ENCODE measurements at regions not wholly inside any gene's neighbourhood (a gene's known extent, or its start where the extent isn't known, plus 50 kb on each side); places are given as distances from the start of the nearest gene placed in this dataset.
"Not testable (repeated sequence)": the region's sequence is repeated elsewhere in the genome, so short reads cannot be mapped to it uniquely, and the experiment has no call there.

GRCh38 chr2:67900826-67901225 lies 162.0 kb downstream of the C1D start:
- DNase-seq, result no peak

GRCh38 chr2:67904566-67904965 lies 158.2 kb downstream of the C1D start:
- no peak for DNase-seq

GRCh38 chr2:67904966-67905365 lies 157.8 kb downstream of the C1D start:
- DNase-seq, result no peak

- not testable (repeated sequence) for DNase-seq
These were observed 156.3 kb downstream of the C1D start for GRCh38 chr2:67906547-67906946.

GRCh38 chr2:67917332-67918054 lies 145.3 kb downstream of the C1D start:
- DNase-seq, result no peak

GRCh38 chr2:67918471-67918870 lies 144.3 kb downstream of the C1D start:
- no peak for DNase-seq

GRCh38 chr2:67919490-67919889 lies 143.3 kb downstream of the C1D start:
- no peak for DNase-seq

GRCh38 chr2:67922080-67922785 lies 140.6 kb downstream of the C1D start:
- DNase-seq, result no peak

GRCh38 chr2:67923696-67924095 lies 139.1 kb downstream of the C1D start:
- DNase-seq, result no peak

- DNase-seq, result no peak
These were observed 135.3 kb downstream of the C1D start for GRCh38 chr2:67927501-67927900.

- DNase-seq, result no peak
These were observed 132.6 kb downstream of the C1D start for GRCh38 chr2:67930156-67930555.

GRCh38 chr2:67936969-67937368 lies 125.8 kb downstream of the C1D start:
- no peak for DNase-seq

- DNase-seq, result no peak
These were observed 124.8 kb downstream of the C1D start for GRCh38 chr2:67938053-67938452.

- DNase-seq, result no peak
These were observed 117.7 kb downstream of the C1D start for GRCh38 chr2:67945056-67945455.

GRCh38 chr2:67945940-67946339 lies 116.9 kb downstream of the C1D start:
- no peak for DNase-seq

GRCh38 chr2:67948057-67948456 lies 114.7 kb downstream of the C1D start:
- DNase-seq, result no peak

- no peak for DNase-seq
These were observed 114.3 kb downstream of the C1D start for GRCh38 chr2:67948506-67948905.

GRCh38 chr2:67950018-67950417 lies 112.8 kb downstream of the C1D start:
- DNase-seq, result no peak

- DNase-seq, result no peak
These were observed 111.9 kb downstream of the C1D start for GRCh38 chr2:67950919-67951318.

- no peak for DNase-seq
These were observed 110.7 kb downstream of the C1D start for GRCh38 chr2:67952066-67952465.

GRCh38 chr2:67954093-67954748 lies 108.6 kb downstream of the C1D start:
- DNase-seq, result no peak

GRCh38 chr2:67955748-67956603 lies 106.8 kb downstream of the C1D start:
- no peak for DNase-seq
